Common myeloid progenitor, CD34-positive (primary cell): ENCODE measurements at regions not wholly inside any gene's neighbourhood (a gene's known extent, or its start where the extent isn't known, plus 50 kb on each side); places are given as distances from the start of the nearest gene placed in this dataset.

Experiments used
- CTCF ChIA-PET: fragments of 350-600 bp; sonication (Branson Sonifier 250); formaldehyde crosslinking; loops from one replicate; lab custom pipeline; 2021; ENCODE audit warnings: antibody characterized with exemption; lab: Charles Lee
- POLR2A ChIA-PET: fragments of 350-600 bp; sonication (Branson Sonifier 250); formaldehyde crosslinking; loops from one replicate; lab custom pipeline; 2021; ENCODE audit warnings: antibody characterized with exemption; lab: Charles Lee
- DNase-seq, 3 donors: peaks; one replicate each; pipeline versions ENCODE4 v3.0.0 to v3.0.0-alpha.2; 2013
- H3K27ac ChIP-seq, 2 experiments: 1 replicate in 1 of 2; 2 replicates in 1 of 2; pipeline ENCODE4 v1.7.0; 2013; ENCODE audit warnings: inconsistent platforms in 2 of 2, low read length in 2 of 2, mild to moderate bottlenecking in 2 of 2, low read depth in 1 of 2, moderate library complexity in 1 of 2; ENCODE audit not compliant: severe bottlenecking in 2 of 2, insufficient read depth in 1 of 2, poor library complexity in 1 of 2
- H3K27me3 ChIP-seq, 5 experiments: replicated peaks in 2 of 5; 1 replicate in 3 of 5; 2 replicates in 2 of 5; pipeline versions ENCODE4 v1.6.1 to v1.7.0; 2013; ENCODE audit warnings: low read length in 4 of 5, mild to moderate bottlenecking in 2 of 5, moderate library complexity in 2 of 5, inconsistent platforms in 1 of 5; ENCODE audit not compliant: insufficient read depth in 5 of 5, control insufficient read depth in 4 of 5
- H3K36me3 ChIP-seq, 4 experiments: 1 replicate in 2 of 4; 2 replicates in 2 of 4; pipeline versions ENCODE4 v1.6.1 to v1.7.0; 2013; ENCODE audit warnings: low read length in 3 of 4, control low read depth in 1 of 4, mild to moderate bottlenecking in 1 of 4; ENCODE audit not compliant: control insufficient read depth in 4 of 4, insufficient read depth in 4 of 4
- H3K4me1 ChIP-seq, 4 experiments: 1 replicate in 3 of 4; 2 replicates in 1 of 4; pipeline versions ENCODE4 v1.6.1 to v1.7.1; 2013; ENCODE audit warnings: low read length in 3 of 4, mild to moderate bottlenecking in 3 of 4, control low read depth in 1 of 4, inconsistent platforms in 1 of 4, moderate library complexity in 1 of 4; ENCODE audit not compliant: control insufficient read depth in 4 of 4, insufficient read depth in 4 of 4; ENCODE audit errors: control extremely low read depth in 1 of 4
- H3K4me3 ChIP-seq, 7 experiments: 1 replicate in 4 of 7; 2 replicates in 3 of 7; pipeline versions ENCODE4 v1.5.1 to v1.7.0; 2013; ENCODE audit warnings: mild to moderate bottlenecking in 7 of 7, low read length in 6 of 7, moderate library complexity in 6 of 7, inconsistent platforms in 2 of 7, low read depth in 2 of 7, control low read depth in 1 of 7; ENCODE audit not compliant: insufficient read depth in 4 of 7, control insufficient read depth in 1 of 7; ENCODE audit errors: extremely low read depth in 1 of 7
- H3K9me3 ChIP-seq, 5 experiments: 1 replicate in 4 of 5; 2 replicates in 1 of 5; pipeline versions ENCODE4 v1.6.1 to v1.7.1; 2013; ENCODE audit warnings: low read length in 4 of 5, mild to moderate bottlenecking in 2 of 5, inconsistent platforms in 1 of 5, low read depth in 1 of 5, moderate library complexity in 1 of 5; ENCODE audit not compliant: control insufficient read depth in 4 of 5, insufficient read depth in 2 of 5; ENCODE audit errors: control extremely low read depth in 1 of 5
- WGBS: methylation state at CpG from one replicate; pipeline ENCODE4 v1.1.5; 2013; ENCODE audit not compliant: insufficient coverage; 5-methylcytosine and 5-hydroxymethylcytosine counted together

GRCh38 chr1:30329263-30329753, 394.1 kb downstream of the MATN1 start:
- H3K9me3 ChIP-seq = no peaks in the 10 kb centered on the region
- ChIA-PET POLR2A (no interaction called here), CTCF (no interaction called here)
- DNase-seq = no peak
- H3K4me3 ChIP-seq = no peak overlapping the region
- WGBS = 93% methylated on average over 4 of the region's 12 CpGs
- H3K36me3 ChIP-seq = no peaks in the 10 kb centered on the region
- H3K4me1 ChIP-seq = no peaks in the 10 kb centered on the region
- H3K27me3 ChIP-seq = peaks cover 0 to 6% (median 0%) of the 10 kb centered on the region in 5 experiments
- no peak overlapping the region for H3K27ac ChIP-seq

DNA sequence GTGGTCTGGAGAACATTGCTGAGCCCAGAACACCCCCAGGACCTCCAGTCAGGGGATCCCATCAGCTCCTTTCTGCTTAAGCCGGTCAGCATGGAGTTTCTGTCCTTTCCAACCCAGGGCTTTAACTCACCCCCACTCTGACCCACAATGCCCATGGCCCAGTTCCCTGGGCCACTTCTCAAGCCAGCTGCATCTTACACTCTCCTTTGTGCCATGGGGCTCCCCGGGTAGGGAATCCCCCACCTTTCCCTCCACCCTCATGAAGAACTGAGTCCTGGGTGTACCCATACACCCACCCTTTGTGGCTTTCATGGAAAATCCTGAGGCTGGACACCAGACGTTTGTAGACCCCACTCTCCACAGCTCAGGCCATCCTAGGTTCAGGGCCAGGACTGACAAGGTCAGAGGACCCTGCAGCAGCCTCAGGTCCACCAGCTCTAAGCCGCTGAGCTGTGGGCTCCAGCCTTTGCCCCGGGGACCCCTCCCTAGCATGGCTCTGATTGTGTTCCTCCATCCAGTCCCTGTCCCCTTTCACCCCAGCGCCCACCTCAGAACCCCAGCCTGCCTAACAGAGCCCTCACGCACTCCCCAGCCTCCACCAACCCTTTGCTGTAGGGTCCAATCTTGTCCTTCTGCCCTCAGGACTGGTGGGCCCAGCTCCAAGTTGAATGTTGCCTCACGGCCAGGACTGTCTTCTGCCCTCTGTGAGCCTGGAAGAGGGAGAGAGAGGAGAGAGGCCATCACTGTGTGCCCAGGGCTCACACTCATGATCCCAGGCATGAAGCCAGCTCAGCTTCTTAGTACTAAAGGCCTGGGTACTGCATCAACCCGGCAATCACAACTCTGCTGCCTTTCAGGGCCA, 394.8 kb downstream of the MATN1 start:
- no peak for DNase-seq
- H3K4me1 ChIP-seq = no peaks in the 10 kb centered on the region
- 93% methylated on average over 8 of the region's 9 CpGs for WGBS
- no peaks in the 10 kb centered on the region for H3K9me3 ChIP-seq
- H3K4me3 ChIP-seq = no peak overlapping the region
- no peaks in the 10 kb centered on the region for H3K36me3 ChIP-seq
- CTCF ChIA-PET = no interaction called here
- H3K27ac ChIP-seq = no peak overlapping the region
- H3K27me3 ChIP-seq = peaks cover 0 to 6% (median 0%) of the 10 kb centered on the region in 5 experiments
- POLR2A ChIA-PET = no interaction called here

- ChIA-PET POLR2A (no interaction called here), CTCF (no interaction called here)
- DNase-seq = no peak
- H3K27me3 ChIP-seq = peaks cover 0 to 6% (median 0%) of the 10 kb centered on the region in 5 experiments
- WGBS = 95% methylated on average over 2 of the region's 2 CpGs
- no peak overlapping the region for H3K4me3 ChIP-seq
- no peaks in the 10 kb centered on the region for H3K36me3 ChIP-seq
- no peaks in the 10 kb centered on the region for H3K4me1 ChIP-seq
- H3K9me3 ChIP-seq = no peaks in the 10 kb centered on the region
- no peak overlapping the region for H3K27ac ChIP-seq
These were observed 395.4 kb downstream of the MATN1 start for GRCh38 chr1:30328100-30328370.

DNA sequence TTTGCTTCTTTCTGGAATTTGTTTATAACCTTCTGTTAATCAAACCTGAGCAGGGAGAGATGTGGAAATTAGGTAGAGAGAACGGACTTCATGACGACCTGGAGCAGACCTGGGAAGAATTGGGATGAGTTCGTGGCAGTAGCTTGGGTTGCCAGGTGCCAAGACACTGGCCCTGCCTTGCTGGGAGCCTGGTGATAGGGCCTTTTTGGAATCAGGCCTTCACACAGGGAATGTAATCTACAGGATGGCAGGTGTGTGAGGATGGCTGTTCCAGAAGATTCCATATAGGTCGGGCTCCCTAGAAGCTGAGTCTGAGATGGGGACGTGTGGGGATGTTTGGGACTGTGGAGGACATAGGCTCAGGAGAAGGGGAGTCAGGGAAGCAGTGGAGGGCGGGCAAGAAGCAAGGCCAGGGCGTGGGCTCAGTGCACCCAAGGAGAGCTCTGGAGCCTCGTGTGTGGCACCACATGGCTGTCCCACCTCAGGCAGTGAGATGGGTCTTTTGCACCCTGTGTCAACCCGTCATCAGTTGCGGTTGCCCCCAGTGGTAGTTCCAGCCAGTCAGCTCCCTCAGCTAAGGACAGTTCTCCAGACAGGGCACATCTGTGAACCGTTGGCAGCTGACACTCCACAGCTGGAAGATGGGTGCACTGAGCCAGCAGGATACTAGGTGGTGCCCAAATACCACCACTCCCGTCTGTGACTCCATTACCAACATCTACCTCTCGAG, 395.9 kb downstream of the MATN1 start:
- no peaks in the 10 kb centered on the region for H3K9me3 ChIP-seq
- 90% methylated on average over 13 of the region's 13 CpGs for WGBS
- H3K36me3 ChIP-seq = no peaks in the 10 kb centered on the region
- no peaks in the 10 kb centered on the region for H3K4me1 ChIP-seq
- no peak overlapping the region for H3K27ac ChIP-seq
- no peak overlapping the region for H3K4me3 ChIP-seq
- CTCF ChIA-PET = no interaction called here
- POLR2A ChIA-PET = no interaction called here
- no peak for DNase-seq
- peaks cover 0 to 4% (median 0%) of the 10 kb centered on the region in 5 experiments for H3K27me3 ChIP-seq

GRCh38 chr1:30325999-30326398, 397.4 kb downstream of the MATN1 start:
- H3K4me3 ChIP-seq = no peak overlapping the region
- H3K27ac ChIP-seq = no peak overlapping the region
- 85% methylated on average over 3 of the region's 6 CpGs for WGBS
- ChIA-PET POLR2A (no interaction called here), CTCF (no interaction called here)
- H3K36me3 ChIP-seq = no peaks in the 10 kb centered on the region
- H3K4me1 ChIP-seq = no peaks in the 10 kb centered on the region
- no peak for DNase-seq
- H3K9me3 ChIP-seq = no peaks in the 10 kb centered on the region
- peaks cover 0 to 10% (median 1%) of the 10 kb centered on the region in 5 experiments for H3K27me3 ChIP-seq

GRCh38 chr1:30325085-30325935, 398.1 kb downstream of the MATN1 start:
- no peak for DNase-seq
- POLR2A ChIA-PET = no interaction called here
- Histone ChIP-seq H3K36me3 (no peaks in the 10 kb centered on the region), H3K9me3 (no peaks in the 10 kb centered on the region), H3K27ac (no peak overlapping the region), H3K27me3 (peaks cover 0 to 10% (median 1%) of the 10 kb centered on the region in 5 experiments), H3K4me3 (no peak overlapping the region), H3K4me1 (no peaks in the 10 kb centered on the region)
- CTCF ChIA-PET = no interaction called here
- WGBS = 91% methylated on average over 7 of the region's 12 CpGs
